Fibroblast of upper back skin (primary cell): ENCODE measurements at regions not wholly inside any gene's neighbourhood (a gene's known extent, or its start where the extent isn't known, plus 50 kb on each side); places are given as distances from the start of the nearest gene placed in this dataset.
"Not testable (repeated sequence)": the region's sequence is repeated elsewhere in the genome, so short reads cannot be mapped to it uniquely, and the experiment has no call there.

Experiments used
- DNase-seq: peaks from one replicate; pipeline ENCODE4 v3.0.0-alpha.2; 2013

DNA sequence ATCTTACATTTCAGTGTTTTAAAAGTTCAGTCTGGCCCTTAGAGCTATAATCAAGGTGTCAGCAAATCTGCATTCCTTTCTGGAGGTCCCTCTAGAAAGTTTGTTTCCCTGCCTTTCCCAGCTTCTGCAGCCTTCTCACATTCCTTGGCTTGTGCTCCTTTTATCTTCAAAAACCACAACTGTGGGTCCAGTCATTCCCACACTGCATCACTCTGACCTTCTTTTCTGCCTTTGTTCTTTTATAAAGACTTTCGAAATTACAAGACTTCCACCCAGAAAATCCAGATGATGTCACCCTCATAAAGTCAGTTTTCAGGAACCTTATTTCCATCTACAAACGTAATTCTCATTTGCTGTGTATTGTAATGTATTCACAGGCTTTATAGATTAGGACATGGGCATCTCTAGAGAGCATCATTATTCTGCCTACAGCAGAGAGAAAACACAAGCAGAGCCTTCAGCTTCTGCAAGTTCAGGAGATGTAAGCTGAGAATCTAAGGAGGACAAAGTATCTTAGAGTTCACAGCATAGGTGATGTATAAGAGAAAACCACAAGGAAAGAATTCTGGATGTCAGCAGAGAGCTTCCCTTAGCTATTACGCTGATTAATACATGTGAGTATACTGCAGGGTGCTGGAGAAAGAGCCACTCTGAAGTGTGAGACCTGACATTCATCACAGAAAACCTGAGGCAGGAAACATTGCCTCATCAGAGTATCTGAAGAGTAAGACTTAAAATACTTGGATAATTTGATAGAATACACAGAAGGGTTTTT is 1100.2 kb downstream of the CBLN2 start:
- peak; percentile 47 for DNase-seq

- DNase-seq: peak; percentile 61
Observed at GRCh38 chr18:71442731-71443141, 1101.4 kb downstream of the CBLN2 start.

DNA sequence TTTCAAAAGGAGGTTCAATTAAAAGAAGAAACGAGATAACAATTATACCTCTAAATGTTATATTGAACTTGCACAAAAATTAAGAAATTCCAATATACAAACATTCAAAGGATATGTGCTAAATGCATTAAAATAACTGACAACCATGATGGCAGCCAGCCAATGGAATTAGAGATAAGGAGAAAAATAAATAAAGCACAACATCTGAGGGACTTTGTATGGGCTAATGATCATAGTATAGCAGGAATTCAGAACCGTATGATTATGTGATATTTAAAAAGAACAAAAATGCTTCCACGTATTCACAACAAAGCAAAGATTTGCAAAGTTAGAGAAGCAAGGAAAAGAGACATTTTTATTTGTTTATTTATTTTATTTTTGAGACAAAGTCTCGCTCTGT is 1103.0 kb downstream of the CBLN2 start:
- no peak for DNase-seq

GRCh38 chr18:71437511-71437910 is 1106.6 kb downstream of the CBLN2 start:
- DNase-seq: no peak

DNA sequence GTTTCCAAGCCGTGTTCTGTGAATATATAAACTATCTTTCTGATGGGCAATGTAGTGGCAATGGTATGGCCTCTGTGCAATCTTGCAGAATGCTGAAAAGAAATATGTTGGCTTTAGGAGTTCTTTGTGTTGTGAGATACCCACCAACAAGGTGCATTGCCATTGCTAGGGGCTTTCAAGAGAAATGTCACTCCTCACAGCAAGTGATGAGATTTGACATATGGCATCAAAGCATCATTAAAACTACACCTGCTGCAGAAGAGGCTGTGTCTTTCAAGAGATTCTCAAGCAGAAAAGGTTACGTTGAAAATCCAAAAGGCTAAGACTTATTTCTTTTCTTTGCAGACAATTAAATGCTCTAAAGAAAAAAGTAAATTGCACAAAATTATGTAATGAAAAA is 1110.8 kb downstream of the CBLN2 start:
- DNase-seq: no peak

DNA sequence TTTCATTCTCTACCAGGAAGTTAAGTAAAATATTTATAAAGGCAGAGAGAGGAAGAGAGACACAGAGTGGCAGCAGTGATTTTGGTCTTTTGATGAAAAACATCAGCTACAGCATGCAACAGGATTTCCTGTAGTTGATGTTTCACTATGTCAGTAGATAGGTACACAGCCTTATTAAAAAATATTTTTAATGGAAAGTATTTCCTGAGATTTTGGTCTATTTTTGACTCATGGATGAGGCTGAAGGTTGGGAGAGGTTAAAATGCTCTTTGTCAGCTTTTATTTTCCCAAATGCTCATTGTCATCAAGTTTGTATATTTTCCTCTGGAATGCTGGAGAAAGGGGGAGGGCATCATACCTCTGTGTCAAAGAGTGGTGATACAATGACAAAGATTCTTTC is 1112.5 kb downstream of the CBLN2 start:
- no peak for DNase-seq

GRCh38 chr18:71431171-71431570 is 1113.0 kb downstream of the CBLN2 start:
- DNase-seq: no peak

DNA sequence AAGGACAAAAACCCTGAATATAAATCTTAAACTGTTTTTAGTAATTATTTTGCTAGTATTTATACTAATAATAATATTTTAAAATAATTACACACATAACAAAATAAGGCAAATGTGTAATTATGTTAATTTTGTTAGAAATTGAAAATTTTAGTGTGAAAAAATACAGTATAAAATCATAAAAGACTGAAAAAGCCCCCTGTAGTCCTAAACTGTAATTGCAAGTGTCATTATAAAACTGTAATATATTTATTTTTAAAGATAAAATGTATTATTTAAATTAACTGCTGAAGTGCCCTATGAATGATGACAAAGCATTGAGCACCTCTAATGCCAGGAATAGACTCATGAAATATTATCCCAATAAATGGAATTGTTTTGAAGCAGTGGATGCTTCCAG is 1117.7 kb downstream of the CBLN2 start:
- DNase-seq: no peak

- DNase-seq: no peak
Observed at GRCh38 chr18:71405169-71405809, 1116.4 kb downstream of the SOCS6 start.

DNA sequence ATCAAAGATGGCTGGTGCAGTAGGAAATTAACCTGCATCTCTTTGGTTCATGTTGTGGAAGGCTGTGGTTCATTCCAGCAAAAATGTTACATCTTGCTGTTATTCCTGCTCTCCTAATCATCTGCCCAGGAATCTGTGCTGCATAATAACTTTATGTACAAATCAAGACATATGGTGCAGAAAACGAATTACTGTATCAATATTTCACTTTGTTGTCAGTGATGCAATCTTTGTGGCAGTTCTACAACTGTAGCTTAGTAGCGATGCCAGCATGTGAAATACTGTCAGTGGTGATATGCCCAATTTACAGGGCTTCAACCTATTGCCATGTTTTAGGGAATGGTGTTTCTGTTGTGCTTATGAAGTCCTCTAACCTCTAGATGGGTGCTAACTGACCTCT is 1114.7 kb downstream of the SOCS6 start:
- DNase-seq: no peak

GRCh38 chr18:71398531-71398930 is 1109.7 kb downstream of the SOCS6 start:
- DNase-seq: peak; percentile 5

- DNase-seq: no peak
Observed at GRCh38 chr18:71388148-71388547, 1099.3 kb downstream of the SOCS6 start.

DNA sequence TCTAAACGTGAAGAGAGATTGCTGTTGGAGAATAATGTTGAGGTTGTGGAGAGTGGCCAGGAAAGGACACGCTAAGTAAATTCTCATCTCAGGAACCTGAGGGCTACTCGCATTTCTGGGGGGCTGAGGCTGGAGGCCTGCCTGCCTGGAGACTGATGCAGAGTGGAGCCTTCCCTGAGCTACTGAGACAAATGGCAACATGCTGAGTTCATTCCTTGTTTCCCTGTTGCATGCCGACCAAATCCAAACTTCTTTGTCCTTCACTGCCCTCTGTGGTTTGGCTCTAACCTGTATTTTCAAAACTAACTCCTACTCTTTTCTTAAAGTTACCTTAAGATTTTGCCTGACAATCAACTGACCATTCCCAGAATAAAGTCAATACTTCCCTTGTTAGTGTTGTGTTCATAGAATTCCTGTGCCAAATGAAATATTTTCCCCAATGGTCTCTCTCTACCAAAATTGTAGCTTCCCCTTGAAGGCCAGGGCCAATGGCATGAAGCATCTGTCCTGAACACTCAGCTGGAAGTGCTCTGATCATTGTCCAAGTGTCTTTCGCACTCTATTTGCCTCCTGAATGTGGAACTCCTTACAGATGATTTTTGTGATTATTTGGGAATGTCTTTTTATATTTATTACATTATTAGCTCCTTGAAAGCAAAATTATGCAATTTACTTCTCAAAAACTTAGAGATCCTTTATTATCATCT is 1085.6 kb downstream of the SOCS6 start:
- no peak for DNase-seq

- DNase-seq: no peak
Observed at GRCh38 chr18:71371951-71372605, 1083.2 kb downstream of the SOCS6 start.

- no peak for DNase-seq
Observed at GRCh38 chr18:71370671-71371445, 1082.0 kb downstream of the SOCS6 start.

DNA sequence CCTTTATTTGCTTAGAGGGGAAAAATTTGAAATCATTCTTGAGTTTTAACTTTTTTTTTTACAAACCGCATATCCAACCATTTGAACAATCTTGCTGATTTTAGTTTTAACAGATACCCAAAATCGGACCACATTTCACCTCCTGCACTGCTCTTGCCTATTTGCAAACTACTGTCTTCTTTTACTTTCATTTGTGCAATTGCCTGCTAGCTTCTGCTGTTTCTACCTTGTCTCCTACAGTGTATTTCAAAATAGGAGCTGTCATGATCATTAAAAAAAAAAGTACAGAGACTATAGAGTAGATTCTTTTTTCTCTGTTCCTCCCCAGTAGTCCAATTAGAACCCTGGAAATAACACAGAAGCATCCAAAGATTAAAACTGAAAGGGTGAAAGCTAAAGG is 1081.2 kb downstream of the SOCS6 start:
- no peak for DNase-seq

DNA sequence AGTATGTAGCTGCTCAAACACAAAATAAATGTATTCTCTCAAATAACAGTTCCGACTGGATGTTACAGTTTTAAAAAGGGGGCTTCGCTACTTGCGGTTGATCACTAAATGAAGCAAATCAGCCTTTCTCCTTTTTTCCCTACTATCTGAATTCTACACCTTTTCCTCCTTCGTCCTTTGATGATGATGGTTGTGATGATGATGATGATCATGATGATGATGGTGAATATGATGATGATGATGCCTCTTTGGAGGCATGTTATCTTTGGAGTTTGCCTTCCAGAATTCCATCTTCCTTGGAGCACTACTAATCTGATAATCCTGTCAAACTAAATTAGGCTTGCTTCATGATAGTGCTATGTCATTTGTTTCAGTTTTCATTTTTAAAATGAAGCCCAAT is 1073.3 kb downstream of the SOCS6 start:
- DNase-seq: no peak

DNA sequence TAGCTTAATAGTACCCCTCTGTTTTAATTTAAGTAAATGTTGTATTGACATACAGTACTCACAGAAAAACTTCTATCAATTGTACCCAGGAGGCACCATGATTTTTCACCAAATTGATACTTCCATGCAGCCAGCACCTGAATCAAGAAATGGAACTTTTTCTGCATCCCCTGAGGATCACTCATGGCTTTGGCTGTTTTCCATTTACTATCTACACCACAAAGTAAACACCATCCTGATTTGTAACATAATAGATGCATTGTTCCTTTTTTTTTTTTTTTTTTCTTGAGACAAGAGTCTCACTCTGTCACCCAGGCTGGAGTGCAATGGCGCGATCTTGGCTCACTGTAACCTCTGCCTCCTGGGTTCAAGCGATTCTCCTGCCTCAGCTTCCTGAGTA is 1066.8 kb downstream of the SOCS6 start:
- DNase-seq: not testable (repeated sequence)

DNA sequence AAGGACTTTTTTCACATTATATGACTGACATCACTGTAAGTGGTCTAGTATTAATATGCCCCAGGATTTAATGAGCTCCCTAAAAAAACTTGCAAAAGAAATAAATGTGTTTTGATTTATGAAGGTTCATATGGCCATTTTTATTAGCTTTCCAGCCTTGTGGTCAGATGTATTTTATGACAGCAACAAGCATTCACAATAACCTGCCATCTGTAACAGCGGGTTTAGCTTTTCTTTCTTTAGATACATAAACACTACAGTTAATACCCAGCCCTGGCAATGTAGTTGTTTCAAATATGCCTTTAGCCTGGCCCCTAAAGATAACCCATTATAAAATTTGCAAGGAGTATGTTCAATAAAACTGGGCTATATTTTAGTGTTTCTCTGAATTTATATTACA is 1063.8 kb downstream of the SOCS6 start:
- DNase-seq: no peak

GRCh38 chr18:71336576-71337210 is 1047.8 kb downstream of the SOCS6 start:
- no peak for DNase-seq

GRCh38 chr18:71329563-71329962 is 1040.7 kb downstream of the SOCS6 start:
- DNase-seq: no peak

DNA sequence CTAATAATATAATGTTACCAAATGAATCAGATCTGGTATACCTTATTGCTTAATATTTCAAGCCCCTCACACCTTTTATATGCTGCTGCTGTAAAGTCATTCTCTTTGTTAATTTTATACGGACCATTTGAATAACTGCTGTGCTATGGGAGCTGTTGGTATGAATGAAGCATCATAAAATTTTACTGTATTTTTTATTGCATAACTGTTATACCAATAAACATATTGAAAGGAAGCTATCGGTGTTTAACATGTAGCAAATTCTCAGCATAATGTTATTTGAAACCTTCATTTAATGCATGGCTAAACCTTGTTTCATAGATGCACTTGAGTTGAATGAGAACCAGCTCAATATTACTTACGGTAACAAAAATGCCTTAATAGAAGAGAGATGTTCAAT is 1040.3 kb downstream of the SOCS6 start:
- DNase-seq: no peak
